IPS DF 4.7 (cell line): ENCODE measurements at regions not wholly inside any gene's neighbourhood (a gene's known extent, or its start where the extent isn't known, plus 50 kb on each side); places are given as distances from the start of the nearest gene placed in this dataset.

Experiments
- DNase-seq: peaks from one replicate; pipeline ENCODE4 v3.0.0-alpha.2; 2013; ENCODE audit warnings: low spot score; ENCODE audit errors: extremely low read depth

- DNase-seq = no peak
Measured at GRCh38 chr1:107000902-107001301, 55.6 kb upstream of the PRMT6 start.

GRCh38 chr1:107003972-107004371 lies 52.5 kb upstream of the PRMT6 start:
- no peak for DNase-seq

- DNase-seq = no peak
Measured at GRCh38 chr1:107004421-107004820, 52.1 kb upstream of the PRMT6 start.
